ENCODE measurements at regions not wholly inside any gene's neighbourhood (a gene's known extent, or its start where the extent isn't known, plus 50 kb on each side); places are given as distances from the start of the nearest gene placed in this dataset.

DNA sequence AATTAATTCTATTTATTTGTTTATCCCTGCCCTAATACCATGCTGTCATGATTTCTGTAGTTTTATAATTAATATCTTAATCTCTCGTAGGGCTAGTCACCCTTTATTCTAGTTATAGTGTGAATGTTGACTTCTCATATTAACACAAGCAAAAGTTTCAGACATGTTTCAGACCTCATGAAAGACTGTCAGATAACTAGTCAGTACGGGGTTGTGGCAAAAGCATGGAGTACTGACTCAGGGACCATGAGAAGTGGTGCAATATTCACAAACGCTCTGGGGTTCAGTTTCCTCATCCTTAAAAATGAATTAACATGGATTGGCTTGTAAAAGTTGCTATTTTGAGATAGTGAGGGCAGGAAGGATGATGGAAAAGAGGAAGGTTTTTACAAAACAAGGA is 148.9 kb downstream of the TMEM200A start:
- TF ChIP-seq, protein P1, sequence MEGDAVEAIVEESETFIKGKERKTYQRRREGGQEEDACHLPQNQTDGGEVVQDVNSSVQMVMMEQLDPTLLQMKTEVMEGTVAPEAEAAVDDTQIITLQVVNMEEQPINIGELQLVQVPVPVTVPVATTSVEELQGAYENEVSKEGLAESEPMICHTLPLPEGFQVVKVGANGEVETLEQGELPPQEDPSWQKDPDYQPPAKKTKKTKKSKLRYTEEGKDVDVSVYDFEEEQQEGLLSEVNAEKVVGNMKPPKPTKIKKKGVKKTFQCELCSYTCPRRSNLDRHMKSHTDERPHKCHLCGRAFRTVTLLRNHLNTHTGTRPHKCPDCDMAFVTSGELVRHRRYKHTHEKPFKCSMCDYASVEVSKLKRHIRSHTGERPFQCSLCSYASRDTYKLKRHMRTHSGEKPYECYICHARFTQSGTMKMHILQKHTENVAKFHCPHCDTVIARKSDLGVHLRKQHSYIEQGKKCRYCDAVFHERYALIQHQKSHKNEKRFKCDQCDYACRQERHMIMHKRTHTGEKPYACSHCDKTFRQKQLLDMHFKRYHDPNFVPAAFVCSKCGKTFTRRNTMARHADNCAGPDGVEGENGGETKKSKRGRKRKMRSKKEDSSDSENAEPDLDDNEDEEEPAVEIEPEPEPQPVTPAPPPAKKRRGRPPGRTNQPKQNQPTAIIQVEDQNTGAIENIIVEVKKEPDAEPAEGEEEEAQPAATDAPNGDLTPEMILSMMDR (conservative IDR thresholded peaks at IDR 0.05; ENCODE audit: low read depth, low read length) = no peak
- no peak for DNase-seq (ENCODE audit: low read depth)
- H3K4me3 ChIP-seq (ENCODE audit: low read depth, low read length) = no peak overlapping the region

DNA sequence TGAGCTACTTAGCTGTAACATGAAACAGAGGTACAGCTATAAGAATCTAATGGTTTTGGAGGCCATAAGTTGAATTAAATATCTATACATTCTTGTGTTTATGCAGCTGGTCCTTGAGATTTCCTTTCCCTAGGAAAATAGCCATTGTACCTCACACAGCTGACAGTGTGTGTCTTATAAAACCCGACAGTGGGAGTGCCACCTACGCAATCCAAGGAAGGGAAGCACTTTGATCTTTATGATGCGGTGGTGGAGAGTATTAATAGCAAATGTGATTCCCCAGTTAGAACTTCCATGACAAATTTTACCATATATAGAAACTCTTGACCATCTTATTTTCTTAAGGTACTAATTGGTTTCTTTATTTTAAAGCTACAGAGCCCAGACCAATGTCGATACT is 149.5 kb downstream of the TMEM200A start:
- TF ChIP-seq, protein P1 (conservative IDR thresholded peaks at IDR 0.05; ENCODE audit: low read depth, low read length) = no peak
- DNase-seq (ENCODE audit: low read depth) = no peak
- H3K4me3 ChIP-seq (ENCODE audit: low read depth, low read length) = no peak overlapping the region

DNA sequence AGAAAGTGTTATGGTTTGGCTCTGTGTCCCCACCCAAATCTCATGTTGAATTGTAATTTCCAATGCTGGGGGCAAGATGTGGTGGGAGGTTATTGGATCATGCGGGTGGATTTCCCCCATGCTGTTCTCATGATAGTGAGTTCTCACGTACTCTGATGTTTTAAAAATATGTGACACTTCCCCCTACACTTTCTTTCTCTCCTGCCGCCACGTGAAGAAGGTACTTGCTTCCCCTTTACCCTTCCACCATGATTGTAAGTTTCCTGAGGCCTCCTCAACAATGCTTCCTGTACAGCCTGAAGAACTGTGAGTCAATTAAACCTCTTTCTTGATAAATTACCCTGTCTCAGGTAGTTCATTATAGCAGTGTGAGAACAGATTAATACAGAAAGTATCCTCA is 150.8 kb downstream of the TMEM200A start:
- DNase-seq (ENCODE audit: low read depth) = no peak
- no peak overlapping the region for H3K4me3 ChIP-seq (ENCODE audit: low read depth, low read length)
- TF ChIP-seq, protein P1 (conservative IDR thresholded peaks at IDR 0.05; ENCODE audit: low read depth, low read length) = no peak

DNA sequence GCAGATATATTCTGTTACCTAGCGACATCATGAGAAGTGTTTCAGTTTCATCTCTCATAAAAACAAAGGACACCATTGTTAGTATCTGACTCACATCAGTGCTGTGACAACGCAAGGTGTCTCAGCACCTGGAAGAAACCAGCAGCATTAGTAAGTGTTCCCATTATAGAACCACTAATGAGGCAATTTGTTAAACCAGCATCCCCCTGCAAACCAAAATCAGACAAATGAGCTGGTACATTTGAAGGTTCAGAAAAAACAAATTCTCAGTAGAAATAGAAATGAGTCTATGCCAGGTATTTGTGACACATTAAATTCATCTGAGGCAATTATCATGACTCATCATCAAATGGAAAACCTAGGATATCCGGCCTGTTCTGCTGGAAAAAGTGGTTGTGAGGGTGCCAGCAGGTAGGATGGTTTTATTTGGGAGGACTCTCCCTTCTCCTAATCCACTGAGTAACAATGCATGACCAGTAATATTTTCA is 151.7 kb downstream of the TMEM200A start:
- no peak overlapping the region for H3K4me3 ChIP-seq (ENCODE audit: low read depth, low read length)
- TF ChIP-seq, protein P1 (conservative IDR thresholded peaks at IDR 0.05; ENCODE audit: low read depth, low read length) = no peak
- no peak for DNase-seq (ENCODE audit: low read depth)

DNA sequence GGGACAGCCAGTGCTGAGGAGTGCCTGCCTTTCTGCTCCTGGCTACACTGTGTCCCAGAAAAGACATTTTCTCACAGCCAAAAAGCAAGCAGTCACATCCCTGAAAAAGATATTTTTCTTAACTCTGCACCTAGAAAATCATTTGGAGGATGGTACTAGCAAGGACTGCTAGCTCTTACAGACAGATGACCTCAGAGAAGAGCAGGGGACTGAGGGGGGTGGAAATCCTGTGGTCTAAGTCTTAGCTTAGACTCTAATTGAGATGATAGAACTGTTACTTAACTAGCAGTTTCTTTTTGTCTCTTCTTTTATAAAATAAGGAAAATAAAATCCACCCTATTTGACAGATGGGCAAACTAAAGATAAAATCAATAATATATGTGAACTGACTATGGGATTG is 152.8 kb downstream of the TMEM200A start:
- TF ChIP-seq, protein P1 (conservative IDR thresholded peaks at IDR 0.05; ENCODE audit: low read depth, low read length) = no peak
- DNase-seq (ENCODE audit: low read depth) = no peak

DNA sequence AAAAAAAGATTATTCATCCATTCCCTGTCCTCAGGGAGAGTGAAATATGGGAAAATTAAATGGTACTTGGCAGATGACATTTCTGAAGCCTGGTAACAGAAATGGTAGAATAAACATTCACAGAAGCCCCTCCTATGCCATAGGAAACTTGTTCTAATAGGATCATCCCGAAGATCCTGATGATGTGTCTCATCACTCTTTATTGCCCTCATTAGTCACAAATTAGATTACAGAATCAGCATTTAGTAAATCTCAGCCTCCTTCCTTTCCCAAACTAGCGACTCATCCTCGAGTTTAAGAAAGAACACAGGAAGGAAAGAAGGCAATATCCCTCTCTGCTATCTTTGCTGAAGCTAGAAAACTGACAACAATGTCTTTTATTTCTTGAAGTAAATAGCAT is 154.4 kb downstream of the TMEM200A start:
- DNase-seq (ENCODE audit: low read depth) = no peak
- no peak overlapping the region for H3K4me3 ChIP-seq (ENCODE audit: low read depth, low read length)
- TF ChIP-seq, protein P1 (conservative IDR thresholded peaks at IDR 0.05; ENCODE audit: low read depth, low read length) = no peak

More for the DNA sequence above, 152.8 kb downstream of the TMEM200A start:
- H3K4me3 ChIP-seq (ENCODE audit: low read depth, low read length) = no peak overlapping the region

DNA sequence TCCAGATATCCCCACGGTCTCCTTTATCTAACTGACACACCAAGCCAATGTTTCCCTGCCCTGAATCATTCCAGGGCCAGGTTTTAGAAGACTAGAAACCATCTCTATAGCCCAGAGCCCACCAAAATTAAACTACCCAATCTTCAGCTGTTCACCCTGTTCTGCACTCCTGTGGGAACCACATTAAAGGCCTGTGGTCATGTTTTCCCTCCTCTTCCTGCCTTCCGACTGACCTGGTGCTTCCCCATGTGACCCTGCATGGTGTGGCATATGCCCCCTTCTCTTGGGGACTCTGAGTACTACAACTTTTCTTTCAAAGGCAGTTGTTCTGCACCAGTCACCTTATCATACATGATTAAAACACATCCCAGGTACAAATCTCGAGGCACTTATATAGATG is 155.0 kb downstream of the TMEM200A start:
- DNase-seq (ENCODE audit: low read depth) = no peak
- TF ChIP-seq, protein P1 (conservative IDR thresholded peaks at IDR 0.05; ENCODE audit: low read depth, low read length) = no peak
- H3K4me3 ChIP-seq (ENCODE audit: low read depth, low read length) = no peak overlapping the region
